Activated CD8-positive, alpha-beta T cell treated with anti-CD3 and anti-CD28 coated beads, Interleukin-2, amount 10 ng/mL, durations not matched to agents 7 days and 5 days (primary cell): ENCODE measurements at regions not wholly inside any gene's neighbourhood (a gene's known extent, or its start where the extent isn't known, plus 50 kb on each side); places are given as distances from the start of the nearest gene placed in this dataset.

Experiments
- ATAC-seq: fragments of 150-1000 bp; cut with Tn5 transposase; one replicate; pipeline ENCODE4 v1.10.0; 2021; ENCODE audit warnings: moderate library complexity
- CTCF ChIA-PET: fragments of 350-600 bp; sonication (Branson Sonifier 250); formaldehyde crosslinking; loops from one replicate; lab custom pipeline; 2021; ENCODE audit warnings: antibody characterized with exemption; lab: Charles Lee
- POLR2A ChIA-PET: fragments of 350-600 bp; sonication (Branson Sonifier 250); formaldehyde crosslinking; loops from one replicate; lab custom pipeline; 2021; ENCODE audit warnings: antibody characterized with exemption; lab: Charles Lee
- DNase-seq: peaks from one replicate; pipeline ENCODE4 v3.0.0-alpha.2; 2020
- H3K27ac Mint-ChIP-seq: one replicate; pipeline ENCODE4 v1.8.0; 2021; ENCODE audit warnings: mild to moderate bottlenecking, mixed read lengths
- H3K27me3 Mint-ChIP-seq: one replicate; pipeline ENCODE4 v1.8.0; 2021; ENCODE audit warnings: low read depth, mixed read lengths
- H3K36me3 Mint-ChIP-seq: one replicate; pipeline ENCODE4 v1.8.0; 2021; ENCODE audit warnings: low read depth, mixed read lengths
- H3K4me1 Mint-ChIP-seq: one replicate; pipeline ENCODE4 v1.8.0; 2021; ENCODE audit warnings: low read depth, mixed read lengths
- H3K4me3 Mint-ChIP-seq: one replicate; pipeline ENCODE4 v1.8.0; 2021; ENCODE audit warnings: mild to moderate bottlenecking, mixed read lengths
- H3K9me3 Mint-ChIP-seq: one replicate; pipeline ENCODE4 v1.8.0; 2022; ENCODE audit warnings: mixed read lengths; ENCODE audit not compliant: insufficient read depth

- ATAC-seq (no peak), DNase-seq (no peak)
- H3K36me3 Mint-ChIP-seq = no peaks in the 10 kb centered on the region
- H3K27ac Mint-ChIP-seq = no peak overlapping the region
- no peak overlapping the region for H3K4me3 Mint-ChIP-seq
- ChIA-PET POLR2A (no interaction called here), CTCF (no interaction called here)
- H3K27me3 Mint-ChIP-seq = peaks cover 9% of the 10 kb centered on the region
- H3K4me1 Mint-ChIP-seq = peaks cover 4% of the 10 kb centered on the region
- no peaks in the 10 kb centered on the region for H3K9me3 Mint-ChIP-seq
Measured at GRCh38 chr20:60147004-60147403, 188.8 kb downstream of the CDH26 start.

GRCh38 chr20:60148885-60149284 lies 190.7 kb downstream of the CDH26 start:
- H3K4me1 Mint-ChIP-seq = peaks cover 4% of the 10 kb centered on the region
- H3K4me3 Mint-ChIP-seq = no peak overlapping the region
- peaks cover 9% of the 10 kb centered on the region for H3K27me3 Mint-ChIP-seq
- ChIA-PET CTCF (no interaction called here), POLR2A (no interaction called here)
- DNase-seq = no peak
- ATAC-seq = no peak
- H3K9me3 Mint-ChIP-seq = no peaks in the 10 kb centered on the region
- H3K27ac Mint-ChIP-seq = no peak overlapping the region
- no peaks in the 10 kb centered on the region for H3K36me3 Mint-ChIP-seq

DNA sequence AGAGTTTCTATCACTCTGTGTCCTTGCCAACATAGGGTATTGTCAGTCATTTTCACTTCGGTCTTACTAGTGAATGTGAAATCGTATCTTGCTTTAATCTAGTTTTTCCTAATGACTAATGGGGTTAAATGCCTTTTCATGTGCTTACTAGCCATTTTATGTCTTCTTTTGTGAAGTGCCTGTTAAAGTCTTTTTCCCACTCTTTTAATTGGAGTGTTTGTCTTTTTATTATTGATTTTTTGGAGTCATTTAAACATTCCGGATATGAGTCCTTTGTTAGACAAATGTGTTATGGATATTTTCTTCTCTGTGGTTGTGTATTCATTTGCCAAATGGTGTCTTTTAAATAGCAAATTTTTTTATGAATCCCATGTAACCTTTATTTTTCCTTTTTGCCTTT lies 194.6 kb downstream of the CDH26 start:
- no peak for DNase-seq
- H3K27me3 Mint-ChIP-seq = peaks cover 12% of the 10 kb centered on the region
- ATAC-seq = no peak
- CTCF ChIA-PET = no interaction called here
- H3K36me3 Mint-ChIP-seq = no peaks in the 10 kb centered on the region
- no peaks in the 10 kb centered on the region for H3K4me1 Mint-ChIP-seq
- no peak overlapping the region for H3K4me3 Mint-ChIP-seq
- H3K27ac Mint-ChIP-seq = no peak overlapping the region
- no peaks in the 10 kb centered on the region for H3K9me3 Mint-ChIP-seq
- POLR2A ChIA-PET = interaction anchor here (0.7 kb wide), 1 partner anchor 39 kb away, joined by 3 read pairs; no protein-coding TSS in a partner anchor

- Mint-ChIP-seq H3K36me3 (no peaks in the 10 kb centered on the region), H3K4me3 (no peak overlapping the region), H3K9me3 (no peaks in the 10 kb centered on the region), H3K4me1 (no peaks in the 10 kb centered on the region), H3K27ac (no peak overlapping the region), H3K27me3 (peaks cover 5% of the 10 kb centered on the region)
- POLR2A ChIA-PET = no interaction called here
- CTCF ChIA-PET = no interaction called here
- ATAC-seq (no peak), DNase-seq (no peak)
Measured at GRCh38 chr20:60160451-60161145, 202.4 kb downstream of the CDH26 start.

DNA sequence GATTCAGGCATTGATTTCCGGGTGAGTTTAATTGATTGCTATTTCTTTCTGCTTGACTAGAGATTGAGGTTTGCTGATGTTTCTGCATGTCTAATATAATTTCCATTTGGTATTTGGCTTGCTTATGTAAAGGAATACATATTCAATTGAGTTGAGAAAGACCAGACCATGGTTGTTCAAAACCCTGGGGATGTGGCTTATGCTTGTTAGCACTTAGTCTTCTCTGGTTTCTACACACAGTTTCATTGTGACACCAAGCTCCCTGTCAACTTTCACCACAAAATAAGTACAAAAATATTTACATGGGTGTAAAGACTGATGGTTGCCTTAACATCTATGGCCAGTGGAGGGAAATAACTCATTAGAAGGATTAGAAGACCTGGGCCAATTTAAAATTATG lies 209.6 kb downstream of the CDH26 start:
- ChIA-PET CTCF (interaction anchor here (2.0 kb wide), 1 partner anchor 30 kb away, joined by 6 read pairs; no protein-coding TSS in a partner anchor), POLR2A (no interaction called here)
- Mint-ChIP-seq H3K27ac (no peak overlapping the region), H3K4me3 (no peak overlapping the region), H3K36me3 (no peaks in the 10 kb centered on the region), H3K9me3 (no peaks in the 10 kb centered on the region), H3K4me1 (no peaks in the 10 kb centered on the region), H3K27me3 (peaks cover 6% of the 10 kb centered on the region)
- ATAC-seq = no peak
- DNase-seq = no peak

DNA sequence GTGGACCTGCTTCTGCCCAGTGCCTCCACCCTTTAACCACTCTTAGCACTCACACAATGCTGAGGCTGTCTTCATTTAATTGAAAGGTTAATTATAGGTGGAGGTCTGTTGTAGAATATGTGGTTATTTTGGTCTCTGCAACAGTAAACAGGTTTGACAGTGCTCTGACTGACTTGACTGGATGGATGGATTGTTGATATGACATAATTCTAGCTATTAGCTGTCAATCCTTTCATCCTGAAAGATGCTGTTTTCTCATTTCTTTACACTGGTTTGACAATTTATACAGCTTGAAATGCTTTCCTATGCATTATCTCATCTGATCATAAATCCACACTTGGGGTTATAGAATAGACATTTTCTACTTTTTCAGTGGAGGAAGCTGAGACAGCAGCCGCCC lies 210.7 kb downstream of the CDH26 start:
- no peak for ATAC-seq
- Mint-ChIP-seq H3K36me3 (no peaks in the 10 kb centered on the region), H3K9me3 (no peaks in the 10 kb centered on the region), H3K4me3 (no peak overlapping the region), H3K4me1 (no peaks in the 10 kb centered on the region), H3K27ac (no peak overlapping the region), H3K27me3 (peaks cover 6% of the 10 kb centered on the region)
- ChIA-PET CTCF (interaction anchor here (2.0 kb wide), 1 partner anchor 31 kb away, joined by 6 read pairs; no protein-coding TSS in a partner anchor), POLR2A (no interaction called here)
- DNase-seq = no peak

- no peaks in the 10 kb centered on the region for H3K9me3 Mint-ChIP-seq
- no peak overlapping the region for H3K27ac Mint-ChIP-seq
- ChIA-PET CTCF (no interaction called here), POLR2A (no interaction called here)
- H3K4me1 Mint-ChIP-seq = no peaks in the 10 kb centered on the region
- ATAC-seq (no peak), DNase-seq (no peak)
- no peaks in the 10 kb centered on the region for H3K36me3 Mint-ChIP-seq
- H3K4me3 Mint-ChIP-seq = no peak overlapping the region
- H3K27me3 Mint-ChIP-seq = peaks cover 6% of the 10 kb centered on the region
Measured at GRCh38 chr20:60170116-60170515, 211.9 kb downstream of the CDH26 start.

DNA sequence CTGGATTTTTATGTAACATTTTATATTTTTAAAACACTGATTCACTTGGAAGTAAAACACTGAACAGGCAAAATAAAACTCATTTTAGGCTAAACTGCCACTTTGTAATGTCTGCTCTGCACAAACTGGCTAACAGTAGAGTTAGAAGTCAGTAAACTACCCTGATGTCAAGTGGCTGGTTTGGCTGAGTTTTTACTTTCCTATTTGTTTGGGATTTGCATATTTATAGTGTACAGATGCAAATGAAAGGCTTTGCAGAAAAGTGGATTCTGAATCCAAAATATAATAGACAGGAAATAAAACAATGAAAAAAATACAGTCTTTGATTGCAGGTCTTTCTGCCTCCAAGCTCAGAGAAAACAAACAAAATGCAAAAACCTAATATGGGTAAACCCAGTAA lies 213.1 kb downstream of the CDH26 start:
- CTCF ChIA-PET = no interaction called here
- Mint-ChIP-seq H3K4me3 (no peak overlapping the region), H3K27ac (no peak overlapping the region), H3K4me1 (no peaks in the 10 kb centered on the region), H3K36me3 (no peaks in the 10 kb centered on the region), H3K27me3 (peaks cover 9% of the 10 kb centered on the region), H3K9me3 (no peaks in the 10 kb centered on the region)
- no peak for ATAC-seq
- DNase-seq = no peak
- POLR2A ChIA-PET = no interaction called here

DNA sequence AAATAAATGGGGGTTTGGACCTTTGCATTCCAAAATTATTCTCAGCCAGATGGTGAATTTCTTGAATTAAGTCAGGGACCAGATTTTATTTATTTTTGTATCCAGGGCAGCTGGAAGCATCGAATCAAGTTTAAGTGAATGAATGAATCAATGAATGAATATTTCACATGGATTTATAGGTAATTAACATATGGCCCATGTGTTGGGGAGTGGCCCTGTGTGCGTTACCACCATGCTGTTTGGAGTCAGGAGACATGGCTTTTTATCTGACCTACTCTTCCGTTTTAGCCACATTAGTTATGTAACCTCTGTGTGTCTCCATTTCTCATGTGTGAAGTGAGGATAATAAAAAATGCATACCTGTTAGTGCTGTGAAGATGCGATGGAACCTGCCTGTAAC lies 213.5 kb downstream of the CDH26 start:
- Mint-ChIP-seq H3K9me3 (no peaks in the 10 kb centered on the region), H3K36me3 (no peaks in the 10 kb centered on the region), H3K27me3 (peaks cover 6% of the 10 kb centered on the region), H3K27ac (no peak overlapping the region), H3K4me3 (no peak overlapping the region), H3K4me1 (no peaks in the 10 kb centered on the region)
- no peak for ATAC-seq
- ChIA-PET CTCF (no interaction called here), POLR2A (no interaction called here)
- DNase-seq = no peak

- DNase-seq (no peak), ATAC-seq (no peak)
- Mint-ChIP-seq H3K27me3 (peaks cover 3% of the 10 kb centered on the region), H3K36me3 (no peaks in the 10 kb centered on the region), H3K27ac (no peak overlapping the region), H3K9me3 (no peaks in the 10 kb centered on the region), H3K4me3 (no peak overlapping the region), H3K4me1 (no peaks in the 10 kb centered on the region)
- POLR2A ChIA-PET = no interaction called here
- CTCF ChIA-PET = no interaction called here
Measured at GRCh38 chr20:60172346-60172984, 214.2 kb downstream of the CDH26 start.

DNA sequence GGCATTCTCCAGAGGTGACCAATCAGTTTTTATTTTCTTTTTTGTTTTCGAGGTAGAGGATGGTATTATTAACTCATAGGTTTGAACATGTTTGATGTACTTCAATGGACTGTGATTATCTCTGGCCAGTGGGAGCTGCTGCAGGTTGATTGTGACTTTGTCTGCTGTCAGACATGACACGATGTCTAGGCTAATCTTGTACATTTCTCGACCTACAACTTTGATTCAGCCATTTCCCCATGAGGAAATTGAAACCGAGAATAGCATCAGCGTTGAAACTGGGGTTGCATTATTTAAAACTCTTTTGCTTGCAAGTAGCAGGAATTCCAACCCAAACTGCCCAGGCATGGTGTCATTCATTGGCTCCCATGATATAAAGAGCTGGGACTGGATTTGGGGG lies 218.9 kb downstream of the CDH26 start:
- Mint-ChIP-seq H3K27me3 (peaks cover 3% of the 10 kb centered on the region), H3K4me3 (no peak overlapping the region), H3K4me1 (no peaks in the 10 kb centered on the region), H3K27ac (no peak overlapping the region), H3K36me3 (no peaks in the 10 kb centered on the region), H3K9me3 (no peaks in the 10 kb centered on the region)
- ATAC-seq (no peak), DNase-seq (no peak)
- ChIA-PET CTCF (no interaction called here), POLR2A (no interaction called here)

DNA sequence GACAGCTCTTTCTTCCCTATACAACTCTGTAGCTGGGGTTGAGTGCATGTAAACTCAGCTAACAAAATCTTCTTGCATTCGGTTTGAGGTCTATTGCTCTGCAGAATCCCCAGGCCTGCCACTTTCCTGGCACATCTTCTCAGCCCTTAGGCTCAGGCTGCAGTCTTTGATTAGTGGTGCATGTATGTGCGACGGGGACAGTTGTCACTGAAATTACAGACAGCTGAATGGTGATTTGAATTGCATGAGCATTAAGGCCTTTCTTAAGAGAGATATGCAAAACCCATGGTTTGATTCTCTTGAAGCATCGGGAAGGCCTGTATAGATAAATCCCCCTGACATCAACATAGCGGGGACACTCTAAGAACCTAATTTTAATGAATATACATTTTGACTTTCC lies 222.8 kb downstream of the CDH26 start:
- no peak overlapping the region for H3K4me3 Mint-ChIP-seq
- no peak for DNase-seq
- H3K27ac Mint-ChIP-seq = no peak overlapping the region
- ATAC-seq = no peak
- ChIA-PET CTCF (no interaction called here), POLR2A (no interaction called here)
- no peaks in the 10 kb centered on the region for H3K27me3 Mint-ChIP-seq
- no peaks in the 10 kb centered on the region for H3K9me3 Mint-ChIP-seq
- no peaks in the 10 kb centered on the region for H3K4me1 Mint-ChIP-seq
- no peaks in the 10 kb centered on the region for H3K36me3 Mint-ChIP-seq
